Stimulated activated CD4-positive, alpha-beta T cell treated with anti-CD3 and anti-CD28 coated beads, Interleukin-1b, Interleukin-23, amount 100 ng/mL, for 24 hours (primary cell): ENCODE measurements at regions not wholly inside any gene's neighbourhood (a gene's known extent, or its start where the extent isn't known, plus 50 kb on each side); places are given as distances from the start of the nearest gene placed in this dataset.

Source experiments
- DNase-seq, 4 experiments: peaks; one replicate each; pipeline ENCODE4 v3.0.0-alpha.2; 2020; ENCODE audit warnings: low read depth in 4 of 4, low spot score in 1 of 4

DNA sequence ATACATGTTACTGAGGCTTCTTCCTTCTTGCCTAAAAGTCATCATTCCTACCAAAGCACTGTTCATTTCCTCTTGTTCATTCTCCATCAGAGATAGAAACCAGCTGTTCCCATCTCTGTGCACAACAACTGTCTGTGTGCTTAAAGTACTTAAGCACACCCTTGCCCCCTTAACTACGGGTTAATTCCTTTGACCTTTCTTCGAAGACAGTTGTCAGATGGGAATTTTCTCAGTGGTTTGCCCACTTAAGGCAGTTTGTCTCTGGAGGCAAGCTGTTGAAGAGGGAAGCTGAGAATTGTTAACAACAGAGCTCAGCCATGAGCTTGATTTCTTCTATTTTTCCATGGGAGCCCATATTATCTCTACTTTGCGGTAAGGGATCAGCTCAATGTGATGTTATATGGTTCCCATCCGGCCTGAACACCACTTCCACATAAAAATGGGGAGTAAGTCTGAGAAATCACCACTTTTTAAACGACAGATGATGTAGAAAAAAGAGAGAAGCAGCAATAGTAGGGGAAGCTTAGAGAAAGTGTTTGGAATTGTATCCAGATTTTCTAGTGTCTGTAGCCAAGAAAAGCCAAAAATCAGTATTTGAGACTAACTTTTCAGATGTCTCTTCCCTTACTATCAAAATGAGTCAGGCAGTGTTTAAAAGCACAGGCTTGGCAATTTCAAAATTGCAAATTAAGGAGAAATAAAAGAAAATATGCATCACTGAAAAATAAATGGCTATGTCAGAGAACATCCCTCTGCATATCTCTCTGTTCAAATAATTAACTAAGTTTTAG, 194.4 kb downstream of the SLIT2 start:
- no peak for DNase-seq

- DNase-seq, result no peak
Observed at GRCh38 chr4:20447103-20447502, 195.4 kb downstream of the SLIT2 start.

- no peak for DNase-seq
Observed at GRCh38 chr4:20451986-20452385, 200.3 kb downstream of the SLIT2 start.

DNA sequence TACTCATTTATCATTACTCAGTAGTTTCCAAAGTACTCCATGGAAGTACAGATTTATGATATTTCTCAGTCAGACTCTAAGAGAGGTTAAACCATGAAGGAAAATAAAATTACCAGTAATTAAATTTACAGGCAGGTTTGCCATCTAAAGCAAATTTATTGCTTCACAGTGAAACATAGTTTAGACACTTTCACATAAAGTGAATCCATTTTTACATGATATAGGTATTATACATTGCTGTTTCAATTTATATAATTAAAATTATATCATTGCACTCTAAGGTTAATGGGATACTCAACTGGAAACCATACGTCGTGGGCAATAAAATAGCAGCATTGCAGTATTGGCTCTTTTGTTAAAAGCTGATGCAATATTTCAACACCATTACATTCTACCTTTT, 202.8 kb downstream of the SLIT2 start:
- no peak for DNase-seq

DNA sequence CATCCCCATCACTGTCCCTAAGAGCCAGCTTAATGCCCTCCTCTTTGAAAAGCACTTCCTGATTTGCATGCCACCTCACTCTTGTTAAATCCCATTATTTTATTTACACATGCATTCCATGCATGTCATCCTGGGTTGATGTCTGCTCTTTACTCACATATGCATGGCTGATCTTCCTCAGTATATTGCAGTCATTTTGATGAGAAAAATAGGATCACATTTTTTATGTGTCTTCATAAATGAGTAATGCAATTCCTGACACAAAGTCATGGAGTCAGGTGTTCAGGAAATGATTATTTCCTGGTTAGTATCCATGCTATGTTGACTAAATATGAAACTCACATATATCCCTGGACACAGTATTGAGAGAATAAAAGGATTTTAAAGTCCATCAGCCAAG, 204.7 kb downstream of the SLIT2 start:
- no peak for DNase-seq

DNA sequence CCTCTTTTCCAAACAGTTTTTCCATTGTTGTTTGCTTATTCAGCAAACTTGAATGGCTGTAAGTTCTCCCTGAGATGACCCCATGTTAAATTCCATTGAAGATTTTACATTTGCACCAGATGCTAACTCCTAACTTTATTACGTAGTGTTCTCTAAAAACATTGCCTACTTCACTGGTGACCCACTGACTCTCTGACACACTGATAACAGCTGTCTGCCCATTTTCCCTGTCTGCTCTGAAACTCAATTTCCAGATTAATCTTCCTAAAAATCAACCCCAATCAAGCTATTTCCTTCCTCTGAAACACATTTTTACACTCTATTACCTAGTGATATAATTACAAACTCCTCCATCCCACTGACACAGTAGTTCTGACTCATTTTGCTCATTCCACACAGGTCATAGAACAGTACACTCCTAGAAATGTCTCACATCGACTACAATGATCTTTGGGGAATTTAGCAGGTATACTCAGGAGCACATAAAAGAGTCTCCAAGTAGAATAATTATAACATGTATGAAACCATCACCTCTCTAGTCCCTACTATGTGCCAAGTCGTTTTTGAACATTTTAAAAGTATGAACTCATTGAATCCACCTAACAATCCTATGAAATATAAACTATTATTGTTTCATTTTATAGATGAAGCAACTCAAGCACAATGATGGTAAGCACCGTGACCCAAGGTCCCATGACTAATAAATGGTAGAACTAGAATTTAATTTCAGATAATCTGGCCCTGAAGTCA, 210.9 kb downstream of the SLIT2 start:
- no peak for DNase-seq

- no peak for DNase-seq
Observed at GRCh38 chr4:20463176-20463430, 211.4 kb downstream of the SLIT2 start.

- no peak for DNase-seq
Observed at GRCh38 chr4:20464381-20464780, 212.7 kb downstream of the SLIT2 start.

- DNase-seq, result no peak
Observed at GRCh38 chr4:20474119-20474518, 222.4 kb downstream of the SLIT2 start.

GRCh38 chr4:20478412-20478811, 221.8 kb upstream of the PACRGL start:
- no peak for DNase-seq

DNA sequence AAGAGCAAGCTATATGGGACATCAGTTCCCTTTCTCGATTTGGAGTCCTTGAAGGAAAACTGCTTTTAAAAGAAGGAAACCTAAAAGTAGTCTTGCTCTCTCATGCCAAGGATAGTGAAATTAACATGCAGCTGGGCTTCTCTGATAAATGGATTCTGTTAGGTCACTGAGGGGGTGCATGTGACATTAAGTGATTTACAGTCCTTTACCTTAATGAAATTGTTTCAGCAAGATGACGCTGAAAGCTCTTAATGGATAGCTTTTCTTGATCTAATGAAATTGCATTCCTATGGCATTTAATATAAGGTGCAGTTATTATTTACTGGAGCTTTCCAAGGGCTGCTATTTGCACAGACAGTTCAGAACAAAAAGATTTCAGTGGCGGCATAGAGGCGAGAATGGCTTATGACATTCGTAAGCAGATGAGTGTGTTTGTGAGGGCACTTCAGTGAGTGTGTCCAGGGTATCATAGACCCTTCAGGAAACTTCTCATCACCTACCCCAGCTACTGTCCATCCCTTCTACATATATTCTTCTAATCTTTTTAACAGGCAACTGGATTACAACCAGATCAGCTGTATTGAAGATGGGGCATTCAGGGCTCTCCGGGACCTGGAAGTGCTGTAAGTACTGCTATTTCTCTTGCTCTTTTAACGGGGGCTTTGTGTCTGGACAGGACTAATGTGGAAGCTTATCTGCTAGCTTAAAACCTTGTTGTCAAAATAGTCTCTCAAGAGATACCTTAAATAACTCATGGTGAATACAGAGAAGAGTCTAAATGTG, 219.9 kb upstream of the PACRGL start:
- no peak for DNase-seq

- no peak for DNase-seq
Observed at GRCh38 chr4:20483416-20483815, 216.8 kb upstream of the PACRGL start.

GRCh38 chr4:20486433-20486832, 213.8 kb upstream of the PACRGL start:
- no peak for DNase-seq

GRCh38 chr4:20487446-20487845, 212.8 kb upstream of the PACRGL start:
- no peak for DNase-seq

GRCh38 chr4:20487852-20488251, 212.4 kb upstream of the PACRGL start:
- no peak for DNase-seq

DNA sequence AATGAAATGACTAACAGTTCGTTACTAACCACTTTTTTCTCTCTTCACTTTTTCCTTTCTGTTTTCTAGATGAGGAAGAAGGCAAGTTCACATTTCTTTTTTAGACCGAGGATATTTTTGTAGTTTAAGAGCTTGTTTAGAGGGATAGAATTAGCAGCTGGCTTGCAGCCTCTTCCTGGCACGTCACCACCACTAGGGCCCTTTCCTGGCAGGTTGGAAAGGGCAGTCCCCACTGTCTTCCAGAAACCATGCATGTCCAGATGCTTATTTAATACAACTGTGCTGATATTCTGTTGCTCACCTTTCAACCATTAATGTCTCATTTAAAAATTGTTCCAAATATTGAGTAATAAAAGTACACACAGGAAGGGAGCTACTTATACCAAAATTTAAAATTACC, 209.5 kb upstream of the PACRGL start:
- DNase-seq, result no peak

GRCh38 chr4:20493761-20494353, 206.4 kb upstream of the PACRGL start:
- DNase-seq, result no peak

DNA sequence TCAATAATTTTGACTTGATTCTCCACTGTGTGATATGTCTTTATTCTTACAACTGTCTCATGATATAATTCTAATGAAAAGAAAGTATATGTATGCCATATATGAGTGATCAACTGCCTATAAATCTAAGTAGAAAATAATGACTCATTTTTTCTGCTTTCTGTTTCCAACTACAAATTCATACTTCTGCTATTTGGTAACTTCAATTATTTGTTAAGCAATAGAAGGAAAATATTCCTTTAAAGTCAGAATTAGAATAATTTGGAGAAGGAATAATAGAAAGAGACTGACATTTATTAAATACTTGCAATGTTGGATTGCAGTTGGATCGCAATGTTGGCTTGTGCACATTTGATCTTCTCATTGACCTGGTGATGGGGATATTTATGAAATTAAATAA, 204.2 kb upstream of the PACRGL start:
- no peak for DNase-seq

- DNase-seq, result no peak
Observed at GRCh38 chr4:20504146-20504545, 196.1 kb upstream of the PACRGL start.

DNA sequence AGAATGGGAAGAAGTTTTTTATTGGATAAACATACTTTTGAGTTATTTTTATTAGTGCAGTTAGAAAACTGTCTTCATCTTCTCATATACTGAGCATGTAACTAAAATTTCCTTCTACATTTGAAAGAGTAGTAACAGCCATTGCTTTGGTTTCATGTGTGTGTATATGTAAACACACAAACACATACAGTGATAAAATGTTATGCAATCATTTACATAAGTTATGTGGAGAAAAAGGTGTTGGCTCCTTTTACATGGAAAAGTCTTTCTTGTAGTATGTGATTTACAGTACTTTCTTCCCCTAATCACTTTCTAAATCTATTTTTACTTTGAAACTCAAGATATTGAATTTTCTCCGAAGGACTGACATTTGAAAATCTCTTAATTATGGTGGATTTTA, 194.3 kb upstream of the PACRGL start:
- DNase-seq, result no peak

GRCh38 chr4:20506827-20507226, 193.4 kb upstream of the PACRGL start:
- DNase-seq, result no peak

- DNase-seq, result no peak
Observed at GRCh38 chr4:20509315-20509714, 190.9 kb upstream of the PACRGL start.
